ENCODE measurements at regions not wholly inside any gene's neighbourhood (a gene's known extent, or its start where the extent isn't known, plus 50 kb on each side); places are given as distances from the start of the nearest gene placed in this dataset.

DNA sequence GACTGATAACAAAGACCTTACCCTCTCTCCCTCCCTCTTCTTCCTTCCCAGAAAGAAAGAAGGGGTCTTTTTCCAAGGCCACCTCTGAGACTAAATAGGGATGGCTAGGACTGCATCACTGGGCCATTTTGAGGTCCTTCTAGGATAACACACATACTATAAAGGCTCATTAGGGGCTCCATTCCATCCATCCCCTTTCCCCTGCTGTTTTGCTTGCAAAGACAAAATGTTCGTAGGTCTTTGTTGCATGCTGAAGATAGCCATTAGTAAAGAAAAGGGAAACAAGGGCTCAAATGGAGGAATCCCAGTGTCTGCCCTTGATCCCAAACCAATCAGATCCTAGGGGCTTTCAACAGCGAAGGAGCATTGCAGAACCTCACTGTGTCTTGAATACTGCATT, 344.3 kb downstream of the CYP26B1 start:
- no peaks in the 10 kb centered on the region for H3K36me3 ChIP-seq (ENCODE audit: low read depth)
- TF ChIP-seq, protein P1, sequence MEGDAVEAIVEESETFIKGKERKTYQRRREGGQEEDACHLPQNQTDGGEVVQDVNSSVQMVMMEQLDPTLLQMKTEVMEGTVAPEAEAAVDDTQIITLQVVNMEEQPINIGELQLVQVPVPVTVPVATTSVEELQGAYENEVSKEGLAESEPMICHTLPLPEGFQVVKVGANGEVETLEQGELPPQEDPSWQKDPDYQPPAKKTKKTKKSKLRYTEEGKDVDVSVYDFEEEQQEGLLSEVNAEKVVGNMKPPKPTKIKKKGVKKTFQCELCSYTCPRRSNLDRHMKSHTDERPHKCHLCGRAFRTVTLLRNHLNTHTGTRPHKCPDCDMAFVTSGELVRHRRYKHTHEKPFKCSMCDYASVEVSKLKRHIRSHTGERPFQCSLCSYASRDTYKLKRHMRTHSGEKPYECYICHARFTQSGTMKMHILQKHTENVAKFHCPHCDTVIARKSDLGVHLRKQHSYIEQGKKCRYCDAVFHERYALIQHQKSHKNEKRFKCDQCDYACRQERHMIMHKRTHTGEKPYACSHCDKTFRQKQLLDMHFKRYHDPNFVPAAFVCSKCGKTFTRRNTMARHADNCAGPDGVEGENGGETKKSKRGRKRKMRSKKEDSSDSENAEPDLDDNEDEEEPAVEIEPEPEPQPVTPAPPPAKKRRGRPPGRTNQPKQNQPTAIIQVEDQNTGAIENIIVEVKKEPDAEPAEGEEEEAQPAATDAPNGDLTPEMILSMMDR (IDR thresholded peaks at IDR 0.05), result no peak
- ATAC-seq (no peak), DNase-seq (no peak)
- intact Hi-C loops (cut with DNase I, micrococcal nuclease), result no loop called here
- no peak overlapping the region for H3K4me3 ChIP-seq
- H3K4me1 ChIP-seq (ENCODE audit: low read depth), result no peaks in the 10 kb centered on the region
- H3K9me3 ChIP-seq, result no peaks in the 10 kb centered on the region

DNA sequence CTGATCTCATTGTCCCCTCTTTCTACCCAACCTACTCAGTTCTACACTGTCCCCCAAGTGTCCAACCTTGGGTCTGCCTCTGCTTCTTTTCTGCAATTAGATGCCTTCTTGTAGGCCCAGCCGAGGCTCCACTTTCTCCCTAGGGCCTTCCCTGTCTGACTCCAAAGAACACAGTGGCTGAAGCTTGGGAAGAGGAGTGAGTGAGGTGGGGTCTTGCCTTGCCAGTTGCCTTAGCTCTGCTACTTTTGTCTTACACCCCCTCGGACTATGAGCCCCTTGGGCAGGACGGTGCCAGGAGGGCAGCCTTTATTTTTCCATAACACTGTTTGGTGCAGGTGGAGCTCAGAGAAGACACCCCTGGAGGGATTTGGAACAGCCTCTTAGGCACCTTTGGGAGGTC, 345.1 kb downstream of the CYP26B1 start:
- Histone ChIP-seq H3K9me3 (no peaks in the 10 kb centered on the region), H3K4me3 (no peak overlapping the region), H3K36me3 (ENCODE audit: low read depth) (no peaks in the 10 kb centered on the region), H3K4me1 (ENCODE audit: low read depth) (no peaks in the 10 kb centered on the region)
- DNase-seq, result no peak
- intact Hi-C loops (cut with DNase I, micrococcal nuclease), result no loop called here
- TF ChIP-seq, protein P1 (IDR thresholded peaks at IDR 0.05), result no peak
- ATAC-seq, result no peak

DNA sequence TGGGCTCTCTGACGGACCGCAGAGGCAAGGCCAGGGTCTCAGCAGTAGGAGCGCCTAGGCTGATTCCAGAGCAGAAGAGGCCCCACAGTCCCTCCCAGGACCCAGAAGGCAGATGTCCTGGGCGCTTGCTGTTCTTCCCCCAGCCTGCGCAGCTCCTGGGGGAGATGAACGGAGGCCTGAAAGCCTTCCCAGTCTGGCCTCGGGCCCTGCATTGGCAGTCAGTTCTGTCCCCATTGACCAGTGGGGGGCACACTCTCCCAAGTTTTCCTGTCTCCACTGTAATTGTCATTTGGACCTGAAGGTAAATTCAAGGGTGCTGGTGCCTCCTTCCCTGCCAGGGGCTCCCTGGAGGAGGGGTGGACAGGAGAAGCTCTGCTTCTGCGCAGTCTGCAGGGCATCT, 345.7 kb downstream of the CYP26B1 start:
- TF ChIP-seq, protein P1 (IDR thresholded peaks at IDR 0.05), result no peak
- H3K36me3 ChIP-seq (ENCODE audit: low read depth), result no peaks in the 10 kb centered on the region
- ATAC-seq, result no peak

DNA sequence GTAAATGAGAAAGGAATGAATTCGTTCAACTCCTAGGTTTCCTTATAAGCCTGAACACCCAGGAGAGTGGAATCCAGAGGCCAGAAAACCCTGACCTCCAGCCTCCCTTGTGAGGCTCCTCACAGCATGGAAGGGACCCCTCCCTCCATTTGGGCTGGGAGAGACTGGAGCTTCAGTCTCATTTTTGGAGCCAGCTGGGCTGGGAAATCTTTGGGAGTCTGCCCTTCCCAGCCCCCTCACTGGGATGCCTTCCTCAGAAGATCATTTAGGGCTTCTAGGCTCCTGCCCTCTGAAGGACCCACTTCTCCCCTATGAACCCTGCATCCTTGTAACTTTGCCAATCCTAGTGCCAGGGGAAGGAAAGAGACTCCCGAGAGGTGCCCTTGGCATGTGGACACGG, 346.1 kb downstream of the CYP26B1 start:
- Histone ChIP-seq H3K4me1 (ENCODE audit: low read depth) (no peaks in the 10 kb centered on the region), H3K9me3 (no peaks in the 10 kb centered on the region), H3K4me3 (no peak overlapping the region), H3K36me3 (ENCODE audit: low read depth) (no peaks in the 10 kb centered on the region)
- no peak for ATAC-seq
- intact Hi-C loops (cut with DNase I, micrococcal nuclease), result no loop called here
- TF ChIP-seq, protein P1 (IDR thresholded peaks at IDR 0.05), result no peak
- no peak for DNase-seq

More for the DNA sequence above, 345.7 kb downstream of the CYP26B1 start:
- DNase-seq, result peak in 2 of 3 donors; percentile 36 to 57
- no peaks in the 10 kb centered on the region for H3K9me3 ChIP-seq
- no peak overlapping the region for H3K4me3 ChIP-seq
- H3K4me1 ChIP-seq (ENCODE audit: low read depth), result no peaks in the 10 kb centered on the region
- intact Hi-C loops (cut with DNase I, micrococcal nuclease), result no loop called here

DNA sequence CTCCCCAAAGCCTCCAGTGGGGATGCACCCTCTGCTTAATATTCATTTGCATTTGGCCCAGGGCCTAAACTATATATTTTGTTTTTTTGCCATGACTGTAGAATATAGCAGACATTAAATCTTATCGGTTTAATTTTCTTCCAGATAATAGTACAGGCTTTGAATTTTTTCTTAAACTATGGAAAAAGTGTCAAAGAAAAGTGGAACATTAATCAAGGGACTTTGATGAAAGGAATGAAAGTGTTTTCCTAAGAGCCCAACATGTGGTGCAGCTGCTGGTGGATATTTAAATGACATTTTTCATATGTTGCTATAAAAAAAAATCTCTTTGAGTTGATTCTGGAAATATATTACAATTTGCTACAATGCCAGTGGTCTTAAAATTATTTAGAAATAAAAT, 346.8 kb downstream of the CYP26B1 start:
- ATAC-seq (no peak), DNase-seq (no peak)
- Histone ChIP-seq H3K4me1 (ENCODE audit: low read depth) (no peaks in the 10 kb centered on the region), H3K36me3 (ENCODE audit: low read depth) (no peaks in the 10 kb centered on the region), H3K4me3 (no peak overlapping the region), H3K9me3 (no peaks in the 10 kb centered on the region)
- TF ChIP-seq, protein P1 (IDR thresholded peaks at IDR 0.05), result no peak
- intact Hi-C loops (cut with DNase I, micrococcal nuclease), result no loop called here

DNA sequence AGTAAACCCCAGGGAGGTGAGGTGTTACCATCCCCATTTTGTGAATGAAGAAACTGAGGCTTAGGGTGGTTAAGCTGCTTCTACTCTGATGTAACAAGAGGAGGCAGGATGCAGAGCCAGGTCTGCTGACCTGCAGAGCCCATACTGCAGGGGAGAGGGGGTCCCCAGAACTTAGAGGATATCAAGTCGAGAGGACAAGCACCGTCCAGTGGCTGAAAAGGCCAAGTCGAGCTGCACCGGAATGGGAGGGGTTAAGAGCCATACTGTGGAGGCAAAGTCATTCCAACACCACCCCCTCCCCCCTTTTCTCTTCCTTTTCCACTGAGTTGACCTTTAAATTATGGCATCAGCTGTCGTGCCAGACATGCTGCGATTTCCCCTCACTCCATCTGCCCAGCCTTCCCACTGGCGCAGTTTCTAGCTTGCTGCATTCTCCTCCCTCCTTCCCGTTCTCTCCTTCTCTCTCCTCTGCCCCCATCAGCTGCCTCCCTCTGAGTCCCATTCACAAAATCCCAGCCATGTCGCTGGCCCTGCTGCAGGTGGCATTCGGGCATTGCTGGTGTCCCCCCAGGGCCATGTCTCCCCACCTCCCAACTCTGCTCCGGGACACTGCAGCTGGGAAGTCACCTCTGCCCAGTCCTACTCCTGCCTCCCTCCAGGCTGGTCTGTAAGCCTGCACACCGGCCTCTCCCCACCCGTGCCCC, 346.9 kb downstream of the DYSF start:
- intact Hi-C loops (cut with DNase I, micrococcal nuclease), result no loop called here

More for the DNA sequence above, 346.9 kb downstream of the DYSF start:
- Histone ChIP-seq H3K9me3 (no peaks in the 10 kb centered on the region), H3K36me3 (ENCODE audit: low read depth) (no peaks in the 10 kb centered on the region), H3K4me3 (no peak overlapping the region), H3K4me1 (ENCODE audit: low read depth) (no peaks in the 10 kb centered on the region)
- no peak for DNase-seq
- ATAC-seq, result no peak
- TF ChIP-seq, protein P1 (IDR thresholded peaks at IDR 0.05), result no peak

Measured in mucosa of descending colon (tissue), 3 donors.